HepG2 (cell line): ENCODE measurements at regions not wholly inside any gene's neighbourhood (a gene's known extent, or its start where the extent isn't known, plus 50 kb on each side); places are given as distances from the start of the nearest gene placed in this dataset.

ENCODE experiments used
- ATAC-seq: fragments of 200-7000 bp; cut with Tn5 transposase; 3 replicates; pipeline ENCODE4 v1.9.1; 2020; ENCODE audit warnings: mild to moderate bottlenecking, moderate library complexity
- BruUV-seq: library from RNA; stranded (reverse); fragments of 400-500 nt; replicated peaks from 2 replicates; lab custom pipeline; 2021; lab: Mats Ljungman, UMichigan
- CTCF ChIA-PET: fragments of 300-600 bp; formaldehyde crosslinking; extraction: SDS; loops from one replicate; lab custom pipeline; 2021; ENCODE audit warnings: low total read pairs, inconsistent platforms, low intra/inter-chr PET ratio; lab: Yijun Ruan, JAX
- POLR2A ChIA-PET: fragments of 350-600 bp; sonication (Branson Sonifier 250); formaldehyde crosslinking; loops from one replicate; lab custom pipeline; 2020; ENCODE audit warnings: antibody characterized with exemption, inconsistent platforms; lab: Yijun Ruan, JAX
- DNase-seq: peaks from one replicate; pipeline ENCODE4 v3.0.0-alpha.2; 2015; ENCODE audit warnings: low spot score
- FAIRE-seq: peaks from 3 replicates; lab custom pipeline; 2011; peaks lifted over from hg19 to GRCh38; lab: Jason Lieb, UNC
- H2AFZ ChIP-seq: one replicate; pipeline ENCODE4 v1.6.1; 2011; ENCODE audit warnings: low read length, inconsistent platforms
- H3K27ac ChIP-seq: fragments of 300-600 bp; 3 replicates; pipeline ENCODE4 v1.8.0; 2011; ENCODE audit warnings: mixed run types, mild to moderate bottlenecking, mixed read lengths, low read length, inconsistent platforms; ENCODE audit not compliant: insufficient read depth; ENCODE audit errors: extremely low read length
- H3K27me3 ChIP-seq, 2 experiments: fragments of 200-600 bp in 1 of 2; 2 replicates in 1 of 2; 3 replicates in 1 of 2; pipeline versions ENCODE4 v1.6.0 to v1.8.0; 2011; ENCODE audit warnings: low read length in 2 of 2, mild to moderate bottlenecking in 2 of 2, moderate library complexity in 2 of 2, inconsistent platforms in 1 of 2; ENCODE audit not compliant: insufficient read depth in 2 of 2, control insufficient read depth in 1 of 2
- H3K36me3 ChIP-seq, 2 experiments: fragments of 200-600 bp in 1 of 2; replicated peaks in 1 of 2; 2 replicates in 1 of 2; 3 replicates in 1 of 2; pipeline versions ENCODE4 v1.5.1 to v1.8.0; 2011; ENCODE audit warnings: low read length in 2 of 2, inconsistent platforms in 1 of 2; ENCODE audit not compliant: insufficient read depth in 2 of 2, control insufficient read depth in 1 of 2
- H3K4me1 ChIP-seq: 2 replicates; pipeline ENCODE4 v1.5.1; 2012; ENCODE audit warnings: low read length, inconsistent platforms; ENCODE audit not compliant: insufficient read depth
- H3K4me2 ChIP-seq: 2 replicates; pipeline ENCODE4 v1.6.0; 2011; ENCODE audit warnings: low read depth, low read length, inconsistent platforms
- H3K4me3 ChIP-seq, 3 experiments: fragments of 200-600 bp in 1 of 3; sonication (generic), shearing (Covaris generic) in 1 of 3; replicated peaks in 1 of 3; 2 replicates each; pipeline ENCODE4 v1.5.1; 2011 to 2016; ENCODE audit warnings: low read length in 3 of 3, inconsistent platforms in 2 of 3, low read depth in 2 of 3, mild to moderate bottlenecking in 2 of 3, control low read depth in 1 of 3, mixed read lengths in 1 of 3; ENCODE audit not compliant: insufficient read depth in 1 of 3
- H3K79me2 ChIP-seq: one replicate; pipeline ENCODE4 v1.6.1; 2011; ENCODE audit warnings: low read length, inconsistent platforms; ENCODE audit not compliant: insufficient read depth
- H3K9ac ChIP-seq: 2 replicates; pipeline ENCODE4 v1.6.0; 2011; ENCODE audit warnings: mild to moderate bottlenecking, low read depth, low read length, inconsistent platforms; ENCODE audit not compliant: insufficient read depth
- H3K9me3 ChIP-seq: 2 replicates; pipeline ENCODE4 v1.5.1; 2012; ENCODE audit warnings: mild to moderate bottlenecking, low read length
- H4K20me1 ChIP-seq: 2 replicates; pipeline ENCODE4 v1.6.0; 2011; ENCODE audit warnings: inconsistent platforms, mild to moderate bottlenecking, low read length, moderate library complexity; ENCODE audit not compliant: insufficient read depth
- HHEX ChIP-seq: IDR thresholded peaks from 2 replicates; pipeline ENCODE4 v1.6.1; 2016; ENCODE audit warnings: control low read depth
- IRF2 ChIP-seq: IDR thresholded peaks from 2 replicates; pipeline ENCODE4 v1.6.1; 2018; ENCODE audit warnings: missing genetic modification reagents, missing compliant biosample characterization
- PHF5A ChIP-seq: IDR thresholded peaks from one replicate; pipeline ENCODE4 v1.6.1; 2018; ENCODE audit warnings: low read depth, missing genetic modification reagents; ENCODE audit not compliant: unreplicated experiment
- REL ChIP-seq: sonication (generic); formaldehyde crosslinking; conservative IDR thresholded peaks from 2 replicates; pipeline ENCODE4 v1.8.0; 2022; ENCODE audit warnings: mild to moderate bottlenecking, missing genetic modification reagents, moderate library complexity
- SIN3B ChIP-seq: fragments of 150-350 bp; IDR thresholded peaks from 2 replicates; pipeline ENCODE4 v1.6.1; 2014; ENCODE audit warnings: low read length
- U2AF2 ChIP-seq: fragments of 200-400 bp; formaldehyde crosslinking; IDR thresholded peaks from 2 replicates; pipeline ENCODE4 v1.6.1; 2017; ENCODE audit warnings: low read depth, mild to moderate bottlenecking, low read length
- ZFP1 ChIP-seq: IDR thresholded peaks from 2 replicates; pipeline ENCODE4 v1.6.1; 2016
- ZNF230 ChIP-seq: sonication (generic); formaldehyde crosslinking; IDR thresholded peaks from 2 replicates; pipeline ENCODE4 v1.4.0; 2020; ENCODE audit warnings: mild to moderate bottlenecking, missing genetic modification reagents
- ZNF260 ChIP-seq: sonication (generic); formaldehyde crosslinking; IDR thresholded peaks from 2 replicates; pipeline ENCODE4 v1.4.0; 2020; ENCODE audit warnings: missing genetic modification reagents, low read depth, mild to moderate bottlenecking, borderline replicate concordance
- ZNF382 ChIP-seq: sonication (generic); formaldehyde crosslinking; IDR thresholded peaks from 2 replicates; pipeline ENCODE4 v1.5.0; 2020; ENCODE audit warnings: missing genetic modification reagents, mild to moderate bottlenecking, borderline replicate concordance
- ZNF687 ChIP-seq: sonication (generic); formaldehyde crosslinking; IDR thresholded peaks from 2 replicates; pipeline ENCODE4 v1.5.1; 2020; ENCODE audit warnings: mild to moderate bottlenecking, missing genetic modification reagents, moderate library complexity
- WGBS: methylation state at CpG from one replicate; pipeline ENCODE4 v1.1.6; 2017; ENCODE audit warnings: low lambda C conversion rate; 5-methylcytosine and 5-hydroxymethylcytosine counted together
- in situ Hi-C: cut with HindIII; loops from 2 replicates; pipeline ENCODE4 v1.10.0; 2017; ENCODE audit warnings: low pct_unique_long_range_greater_than_20kb; ENCODE audit not compliant: extremely low pct_ligation_motif_present
- intact Hi-C: fragments of 100-400 bp; cut with micrococcal nuclease; formaldehyde crosslinking; loops from one replicate; pipeline ENCODE4 v1.10.0; 2022; ENCODE audit not compliant: unreplicated experiment
- TF ChIP-seq, protein P1 (sequence below): sonication (generic); formaldehyde crosslinking; IDR thresholded peaks from 2 replicates; pipeline ENCODE4 v1.8.0; 2022; ENCODE audit warnings: mild to moderate bottlenecking, missing genetic modification reagents, moderate library complexity
- TF ChIP-seq, protein P2 (sequence below): sonication (generic); formaldehyde crosslinking; conservative IDR thresholded peaks from 2 replicates; pipeline ENCODE4 v1.8.0; 2022; ENCODE audit warnings: missing genetic modification reagents
- TF ChIP-seq, protein P3 (sequence below): sonication (generic); formaldehyde crosslinking; IDR thresholded peaks from 2 replicates; pipeline ENCODE4 v1.8.0; 2022; ENCODE audit warnings: missing genetic modification reagents, mild to moderate bottlenecking, borderline replicate concordance
- TF ChIP-seq, protein P4 (sequence below): IDR thresholded peaks from 2 replicates; pipeline ENCODE4 v1.6.1; 2018; ENCODE audit warnings: missing genetic modification reagents

DNA sequence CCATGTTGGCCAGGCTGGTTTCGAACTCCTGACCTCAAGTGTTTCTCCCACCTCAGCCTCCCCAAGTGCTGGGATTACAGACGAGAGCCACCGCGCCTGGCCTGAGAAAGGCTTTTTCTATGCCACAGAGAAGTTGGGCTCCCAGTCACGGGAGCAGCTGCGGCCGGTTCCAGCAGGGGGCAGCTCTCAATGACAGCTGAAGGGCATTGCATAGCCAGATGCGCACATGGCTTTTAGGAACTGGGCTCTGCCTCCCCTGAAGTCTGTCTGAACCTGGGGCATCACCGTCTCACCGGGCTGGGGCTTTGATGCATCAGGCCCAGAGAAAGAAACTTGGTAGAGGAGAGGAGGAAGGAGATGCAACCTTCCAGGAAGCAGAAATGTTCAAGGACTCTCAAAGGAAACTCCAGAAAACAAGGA, 84.2 kb upstream of the LAPTM4A start:
- FAIRE-seq = peak; percentile 68
- BruUV-seq = no TSS peak
- Histone ChIP-seq H3K27ac (no peak overlapping the region), H3K27me3 (peaks cover 3 to 63% of the 10 kb centered on the region in 2 experiments; a peak in 4 of 5 replicates), H3K4me3 (no peak overlapping the region), H3K9ac (no peak overlapping the region), H3K4me2 (0 out of 2 replicates have a peak overlapping the region, but pooled peaks have one; percentile 8), H3K4me1 (peaks cover 61% of the 10 kb centered on the region), H3K79me2 (no peaks in the 10 kb centered on the region), H2AFZ (no peak overlapping the region), H3K36me3 (no peaks in the 10 kb centered on the region), H3K9me3 (no peaks in the 10 kb centered on the region), H4K20me1 (no peaks in the 10 kb centered on the region)
- DNase-seq = peak; percentile 74
- peak; percentile 83 for ATAC-seq
- in situ Hi-C loops (loop anchor here (5.0 kb wide), 2 partner anchors 37 to 92 kb away; partner anchors contain the start of gene SDC1), intact Hi-C loops (loop anchor here (1.0 to 5.0 kb wide), 5 partner anchors 33 to 156 kb away; partner anchors contain the start of gene SDC1)
- 2% methylated on average over 10 of the region's 10 CpGs for WGBS
- ChIA-PET CTCF (interaction anchor here (0.7 to 2.8 kb wide), 4 partner anchors 56 to 107 kb away, joined by 3 to 19 read pairs (median 14); partner anchors contain the start of gene SDC1), POLR2A (interaction anchor here (1.0 to 3.1 kb wide), 2 partner anchors 68 to 89 kb away, joined by 3 to 27 read pairs; partner anchors contain the start of gene SDC1)
- TF ChIP-seq PHF5A (CRISPR knock-in tag) = no peak
- no peak for TF ChIP-seq ZNF230
- TF ChIP-seq SIN3B = no peak
- peak; percentile 40; the same call in 1 of the 2 replicates for TF ChIP-seq ZNF260 (CRISPR knock-in tag)
- TF ChIP-seq HHEX (CRISPR knock-in tag) = 0 out of 2 replicates have a peak, but pooled peaks have one; percentile 20
- peak; percentile 63; the same call in 1 of the 2 replicates for TF ChIP-seq ZFP1
- TF ChIP-seq, protein P1, sequence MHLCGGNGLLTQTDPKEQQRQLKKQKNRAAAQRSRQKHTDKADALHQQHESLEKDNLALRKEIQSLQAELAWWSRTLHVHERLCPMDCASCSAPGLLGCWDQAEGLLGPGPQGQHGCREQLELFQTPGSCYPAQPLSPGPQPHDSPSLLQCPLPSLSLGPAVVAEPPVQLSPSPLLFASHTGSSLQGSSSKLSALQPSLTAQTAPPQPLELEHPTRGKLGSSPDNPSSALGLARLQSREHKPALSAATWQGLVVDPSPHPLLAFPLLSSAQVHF (CRISPR knock-in tag) = no peak
- TF ChIP-seq, protein P2, sequence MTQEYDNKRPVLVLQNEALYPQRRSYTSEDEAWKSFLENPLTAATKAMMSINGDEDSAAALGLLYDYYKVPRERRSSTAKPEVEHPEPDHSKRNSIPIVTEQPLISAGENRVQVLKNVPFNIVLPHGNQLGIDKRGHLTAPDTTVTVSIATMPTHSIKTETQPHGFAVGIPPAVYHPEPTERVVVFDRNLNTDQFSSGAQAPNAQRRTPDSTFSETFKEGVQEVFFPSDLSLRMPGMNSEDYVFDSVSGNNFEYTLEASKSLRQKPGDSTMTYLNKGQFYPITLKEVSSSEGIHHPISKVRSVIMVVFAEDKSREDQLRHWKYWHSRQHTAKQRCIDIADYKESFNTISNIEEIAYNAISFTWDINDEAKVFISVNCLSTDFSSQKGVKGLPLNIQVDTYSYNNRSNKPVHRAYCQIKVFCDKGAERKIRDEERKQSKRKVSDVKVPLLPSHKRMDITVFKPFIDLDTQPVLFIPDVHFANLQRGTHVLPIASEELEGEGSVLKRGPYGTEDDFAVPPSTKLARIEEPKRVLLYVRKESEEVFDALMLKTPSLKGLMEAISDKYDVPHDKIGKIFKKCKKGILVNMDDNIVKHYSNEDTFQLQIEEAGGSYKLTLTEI (CRISPR knock-in tag) = no peak
- peak; percentile 83; the same call in 1 of the 2 replicates for TF ChIP-seq IRF2 (CRISPR knock-in tag)
- no peak for TF ChIP-seq U2AF2
- TF ChIP-seq, protein P3, sequence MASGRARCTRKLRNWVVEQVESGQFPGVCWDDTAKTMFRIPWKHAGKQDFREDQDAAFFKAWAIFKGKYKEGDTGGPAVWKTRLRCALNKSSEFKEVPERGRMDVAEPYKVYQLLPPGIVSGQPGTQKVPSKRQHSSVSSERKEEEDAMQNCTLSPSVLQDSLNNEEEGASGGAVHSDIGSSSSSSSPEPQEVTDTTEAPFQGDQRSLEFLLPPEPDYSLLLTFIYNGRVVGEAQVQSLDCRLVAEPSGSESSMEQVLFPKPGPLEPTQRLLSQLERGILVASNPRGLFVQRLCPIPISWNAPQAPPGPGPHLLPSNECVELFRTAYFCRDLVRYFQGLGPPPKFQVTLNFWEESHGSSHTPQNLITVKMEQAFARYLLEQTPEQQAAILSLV (CRISPR knock-in tag) = no peak
- no peak for TF ChIP-seq ZNF382
- TF ChIP-seq, protein P4, sequence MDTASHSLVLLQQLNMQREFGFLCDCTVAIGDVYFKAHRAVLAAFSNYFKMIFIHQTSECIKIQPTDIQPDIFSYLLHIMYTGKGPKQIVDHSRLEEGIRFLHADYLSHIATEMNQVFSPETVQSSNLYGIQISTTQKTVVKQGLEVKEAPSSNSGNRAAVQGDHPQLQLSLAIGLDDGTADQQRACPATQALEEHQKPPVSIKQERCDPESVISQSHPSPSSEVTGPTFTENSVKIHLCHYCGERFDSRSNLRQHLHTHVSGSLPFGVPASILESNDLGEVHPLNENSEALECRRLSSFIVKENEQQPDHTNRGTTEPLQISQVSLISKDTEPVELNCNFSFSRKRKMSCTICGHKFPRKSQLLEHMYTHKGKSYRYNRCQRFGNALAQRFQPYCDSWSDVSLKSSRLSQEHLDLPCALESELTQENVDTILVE = no peak
- peak; percentile 74 for TF ChIP-seq ZNF687 (CRISPR knock-in tag)
- TF ChIP-seq REL (CRISPR knock-in tag) = no peak
